HepG2 (cell line): ENCODE measurements at regions not wholly inside any gene's neighbourhood (a gene's known extent, or its start where the extent isn't known, plus 50 kb on each side); places are given as distances from the start of the nearest gene placed in this dataset.

Experiments
- TF ChIP-seq, protein P1 (sequence below): sonication (generic); formaldehyde crosslinking; IDR thresholded peaks from 2 replicates; pipeline ENCODE4 v1.9.0; 2021; ENCODE audit warnings: mild to moderate bottlenecking, missing genetic modification reagents
- TF ChIP-seq, protein P2 (sequence below): sonication (generic); formaldehyde crosslinking; IDR thresholded peaks from 2 replicates; pipeline ENCODE4 v1.4.0; 2020; ENCODE audit warnings: low read depth, missing genetic modification reagents

DNA sequence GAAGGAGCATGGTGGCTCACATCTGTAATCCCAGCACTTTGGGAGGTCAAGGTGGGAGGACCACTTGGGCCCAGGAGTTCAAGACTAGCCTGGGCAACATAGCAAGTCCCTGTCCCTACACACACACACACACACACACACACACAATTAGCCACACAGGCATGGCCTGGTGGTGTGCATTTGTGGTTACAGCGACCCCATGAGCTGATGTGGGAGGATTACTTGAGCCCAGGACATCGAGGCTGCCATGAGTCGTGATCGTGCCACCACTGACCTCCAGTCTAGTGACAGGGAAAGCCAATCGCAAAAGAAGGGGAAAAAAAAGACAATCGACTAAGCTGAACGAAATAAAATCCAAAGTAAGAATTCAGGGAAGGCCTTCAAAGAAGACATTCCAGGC lies 67.9 kb downstream of the TBX3 start (continued):
- TF ChIP-seq, protein P1, sequence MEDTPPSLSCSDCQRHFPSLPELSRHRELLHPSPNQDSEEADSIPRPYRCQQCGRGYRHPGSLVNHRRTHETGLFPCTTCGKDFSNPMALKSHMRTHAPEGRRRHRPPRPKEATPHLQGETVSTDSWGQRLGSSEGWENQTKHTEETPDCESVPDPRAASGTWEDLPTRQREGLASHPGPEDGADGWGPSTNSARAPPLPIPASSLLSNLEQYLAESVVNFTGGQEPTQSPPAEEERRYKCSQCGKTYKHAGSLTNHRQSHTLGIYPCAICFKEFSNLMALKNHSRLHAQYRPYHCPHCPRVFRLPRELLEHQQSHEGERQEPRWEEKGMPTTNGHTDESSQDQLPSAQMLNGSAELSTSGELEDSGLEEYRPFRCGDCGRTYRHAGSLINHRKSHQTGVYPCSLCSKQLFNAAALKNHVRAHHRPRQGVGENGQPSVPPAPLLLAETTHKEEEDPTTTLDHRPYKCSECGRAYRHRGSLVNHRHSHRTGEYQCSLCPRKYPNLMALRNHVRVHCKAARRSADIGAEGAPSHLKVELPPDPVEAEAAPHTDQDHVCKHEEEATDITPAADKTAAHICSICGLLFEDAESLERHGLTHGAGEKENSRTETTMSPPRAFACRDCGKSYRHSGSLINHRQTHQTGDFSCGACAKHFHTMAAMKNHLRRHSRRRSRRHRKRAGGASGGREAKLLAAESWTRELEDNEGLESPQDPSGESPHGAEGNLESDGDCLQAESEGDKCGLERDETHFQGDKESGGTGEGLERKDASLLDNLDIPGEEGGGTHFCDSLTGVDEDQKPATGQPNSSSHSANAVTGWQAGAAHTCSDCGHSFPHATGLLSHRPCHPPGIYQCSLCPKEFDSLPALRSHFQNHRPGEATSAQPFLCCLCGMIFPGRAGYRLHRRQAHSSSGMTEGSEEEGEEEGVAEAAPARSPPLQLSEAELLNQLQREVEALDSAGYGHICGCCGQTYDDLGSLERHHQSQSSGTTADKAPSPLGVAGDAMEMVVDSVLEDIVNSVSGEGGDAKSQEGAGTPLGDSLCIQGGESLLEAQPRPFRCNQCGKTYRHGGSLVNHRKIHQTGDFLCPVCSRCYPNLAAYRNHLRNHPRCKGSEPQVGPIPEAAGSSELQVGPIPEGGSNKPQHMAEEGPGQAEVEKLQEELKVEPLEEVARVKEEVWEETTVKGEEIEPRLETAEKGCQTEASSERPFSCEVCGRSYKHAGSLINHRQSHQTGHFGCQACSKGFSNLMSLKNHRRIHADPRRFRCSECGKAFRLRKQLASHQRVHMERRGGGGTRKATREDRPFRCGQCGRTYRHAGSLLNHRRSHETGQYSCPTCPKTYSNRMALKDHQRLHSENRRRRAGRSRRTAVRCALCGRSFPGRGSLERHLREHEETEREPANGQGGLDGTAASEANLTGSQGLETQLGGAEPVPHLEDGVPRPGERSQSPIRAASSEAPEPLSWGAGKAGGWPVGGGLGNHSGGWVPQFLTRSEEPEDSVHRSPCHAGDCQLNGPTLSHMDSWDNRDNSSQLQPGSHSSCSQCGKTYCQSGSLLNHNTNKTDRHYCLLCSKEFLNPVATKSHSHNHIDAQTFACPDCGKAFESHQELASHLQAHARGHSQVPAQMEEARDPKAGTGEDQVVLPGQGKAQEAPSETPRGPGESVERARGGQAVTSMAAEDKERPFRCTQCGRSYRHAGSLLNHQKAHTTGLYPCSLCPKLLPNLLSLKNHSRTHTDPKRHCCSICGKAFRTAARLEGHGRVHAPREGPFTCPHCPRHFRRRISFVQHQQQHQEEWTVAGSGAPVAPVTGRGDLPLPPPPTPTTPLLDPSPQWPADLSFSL (CRISPR knock-in tag) = no peak
- TF ChIP-seq, protein P2, sequence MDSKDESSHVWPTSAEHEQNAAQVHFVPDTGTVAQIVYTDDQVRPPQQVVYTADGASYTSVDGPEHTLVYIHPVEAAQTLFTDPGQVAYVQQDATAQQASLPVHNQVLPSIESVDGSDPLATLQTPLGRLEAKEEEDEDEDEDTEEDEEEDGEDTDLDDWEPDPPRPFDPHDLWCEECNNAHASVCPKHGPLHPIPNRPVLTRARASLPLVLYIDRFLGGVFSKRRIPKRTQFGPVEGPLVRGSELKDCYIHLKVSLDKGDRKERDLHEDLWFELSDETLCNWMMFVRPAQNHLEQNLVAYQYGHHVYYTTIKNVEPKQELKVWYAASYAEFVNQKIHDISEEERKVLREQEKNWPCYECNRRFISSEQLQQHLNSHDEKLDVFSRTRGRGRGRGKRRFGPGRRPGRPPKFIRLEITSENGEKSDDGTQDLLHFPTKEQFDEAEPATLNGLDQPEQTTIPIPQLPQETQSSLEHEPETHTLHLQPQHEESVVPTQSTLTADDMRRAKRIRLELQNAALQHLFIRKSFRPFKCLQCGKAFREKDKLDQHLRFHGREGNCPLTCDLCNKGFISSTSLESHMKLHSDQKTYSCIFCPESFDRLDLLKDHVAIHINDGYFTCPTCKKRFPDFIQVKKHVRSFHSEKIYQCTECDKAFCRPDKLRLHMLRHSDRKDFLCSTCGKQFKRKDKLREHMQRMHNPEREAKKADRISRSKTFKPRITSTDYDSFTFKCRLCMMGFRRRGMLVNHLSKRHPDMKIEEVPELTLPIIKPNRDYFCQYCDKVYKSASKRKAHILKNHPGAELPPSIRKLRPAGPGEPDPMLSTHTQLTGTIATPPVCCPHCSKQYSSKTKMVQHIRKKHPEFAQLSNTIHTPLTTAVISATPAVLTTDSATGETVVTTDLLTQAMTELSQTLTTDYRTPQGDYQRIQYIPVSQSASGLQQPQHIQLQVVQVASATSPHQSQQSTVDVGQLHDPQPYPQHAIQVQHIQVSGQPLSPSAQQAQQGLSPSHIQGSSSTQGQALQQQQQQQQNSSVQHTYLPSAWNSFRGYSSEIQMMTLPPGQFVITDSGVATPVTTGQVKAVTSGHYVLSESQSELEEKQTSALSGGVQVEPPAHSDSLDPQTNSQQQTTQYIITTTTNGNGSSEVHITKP (CRISPR knock-in tag) = no peak
